Peyer's patch (tissue), 4 donors: ENCODE measurements at regions not wholly inside any gene's neighbourhood (a gene's known extent, or its start where the extent isn't known, plus 50 kb on each side); places are given as distances from the start of the nearest gene placed in this dataset.

ENCODE experiments used
- POLR2A ChIP-seq, 2 donors: fragments of 450-650 bp; IDR thresholded peaks; one replicate each; pipeline ENCODE4 v1.5.1; 2017; ENCODE audit warnings: antibody characterized with exemption in 2 of 2, mild to moderate bottlenecking in 2 of 2, moderate library complexity in 2 of 2
- TF ChIP-seq, protein P1 (sequence below), 6 experiments: fragments of 450-650 bp in 4 of 6; fragments of 200-600 bp in 2 of 6; sonication (generic) in 1 of 6; IDR thresholded peaks; one replicate each; pipeline ENCODE4 v1.5.1; 2017 to 2019; ENCODE audit warnings: antibody characterized with exemption in 6 of 6, mild to moderate bottlenecking in 3 of 6, moderate library complexity in 1 of 6

DNA sequence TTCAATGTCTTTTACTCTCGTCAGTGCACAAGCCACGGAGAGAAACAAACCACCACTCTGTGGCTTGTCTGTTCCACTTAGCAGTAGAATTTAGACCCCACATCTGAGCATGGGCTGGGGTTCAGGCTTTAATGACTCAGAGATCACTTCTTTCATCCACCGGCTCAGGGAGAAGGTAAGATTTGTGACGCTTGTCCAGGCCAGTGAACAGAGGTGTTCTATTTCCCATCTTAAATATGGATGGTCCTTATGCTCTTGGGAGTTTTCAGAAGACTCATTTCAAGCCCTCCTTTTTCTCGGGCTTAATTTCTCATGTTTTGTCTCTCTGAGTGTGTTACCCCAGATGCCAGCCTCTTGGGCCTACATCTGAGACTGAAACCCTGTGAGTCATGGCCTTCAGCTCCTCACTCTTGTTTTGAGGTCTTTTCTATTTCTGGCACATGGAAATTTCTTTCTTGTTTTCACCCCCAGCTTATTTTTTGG, 127.4 kb upstream of the SFRP2 start:
- TF ChIP-seq POLR2A (IDR thresholded peaks at IDR 0.05): no peak
- TF ChIP-seq, protein P1, sequence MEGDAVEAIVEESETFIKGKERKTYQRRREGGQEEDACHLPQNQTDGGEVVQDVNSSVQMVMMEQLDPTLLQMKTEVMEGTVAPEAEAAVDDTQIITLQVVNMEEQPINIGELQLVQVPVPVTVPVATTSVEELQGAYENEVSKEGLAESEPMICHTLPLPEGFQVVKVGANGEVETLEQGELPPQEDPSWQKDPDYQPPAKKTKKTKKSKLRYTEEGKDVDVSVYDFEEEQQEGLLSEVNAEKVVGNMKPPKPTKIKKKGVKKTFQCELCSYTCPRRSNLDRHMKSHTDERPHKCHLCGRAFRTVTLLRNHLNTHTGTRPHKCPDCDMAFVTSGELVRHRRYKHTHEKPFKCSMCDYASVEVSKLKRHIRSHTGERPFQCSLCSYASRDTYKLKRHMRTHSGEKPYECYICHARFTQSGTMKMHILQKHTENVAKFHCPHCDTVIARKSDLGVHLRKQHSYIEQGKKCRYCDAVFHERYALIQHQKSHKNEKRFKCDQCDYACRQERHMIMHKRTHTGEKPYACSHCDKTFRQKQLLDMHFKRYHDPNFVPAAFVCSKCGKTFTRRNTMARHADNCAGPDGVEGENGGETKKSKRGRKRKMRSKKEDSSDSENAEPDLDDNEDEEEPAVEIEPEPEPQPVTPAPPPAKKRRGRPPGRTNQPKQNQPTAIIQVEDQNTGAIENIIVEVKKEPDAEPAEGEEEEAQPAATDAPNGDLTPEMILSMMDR (IDR thresholded peaks at IDR 0.05): no peak
